Fibroblast of lung (primary cell): ENCODE measurements at regions not wholly inside any gene's neighbourhood (a gene's known extent, or its start where the extent isn't known, plus 50 kb on each side); places are given as distances from the start of the nearest gene placed in this dataset.
"Not testable (repeated sequence)": the region's sequence is repeated elsewhere in the genome, so short reads cannot be mapped to it uniquely, and the experiment has no call there.

Experiments
- DNase-seq, 2 donors: peaks; one replicate each; pipeline versions ENCODE4 v3.0.0 to v3.0.0-alpha.2; 2010; ENCODE audit warnings: low read depth in 2 of 2
- H2AFZ ChIP-seq: 2 replicates; pipeline ENCODE4 v1.5.1; 2012; ENCODE audit warnings: low read length, control low read depth, inconsistent platforms
- H3K27ac ChIP-seq: 2 replicates; pipeline ENCODE4 v1.5.1; 2011; ENCODE audit warnings: low read length, control low read depth; ENCODE audit not compliant: insufficient read depth
- H3K27me3 ChIP-seq: 2 replicates; pipeline ENCODE4 v1.5.1; 2011; ENCODE audit warnings: mild to moderate bottlenecking, low read length; ENCODE audit not compliant: control insufficient read depth, insufficient read depth
- H3K36me3 ChIP-seq: 2 replicates; pipeline ENCODE4 v1.5.1; 2011; ENCODE audit warnings: low read length; ENCODE audit not compliant: control insufficient read depth, insufficient read depth
- H3K4me1 ChIP-seq: 2 replicates; pipeline ENCODE4 v1.5.1; 2011; ENCODE audit warnings: low read length; ENCODE audit not compliant: control insufficient read depth, insufficient read depth; ENCODE audit errors: extremely low read depth
- H3K4me2 ChIP-seq: 2 replicates; pipeline ENCODE4 v1.5.1; 2011; ENCODE audit warnings: low read length, control low read depth; ENCODE audit not compliant: insufficient read depth; ENCODE audit errors: extremely low read depth
- H3K4me3 ChIP-seq, 4 experiments: fragments of 200-600 bp in 1 of 4; sonication (generic) in 1 of 4; replicated peaks in 1 of 4; 2 replicates each; pipeline ENCODE4 v1.5.1; 2011 to 2016; ENCODE audit warnings: low read length in 4 of 4, low read depth in 3 of 4, mild to moderate bottlenecking in 3 of 4, control low read depth in 2 of 4, inconsistent platforms in 1 of 4, mixed read lengths in 1 of 4; ENCODE audit not compliant: insufficient read depth in 1 of 4; ENCODE audit errors: control extremely low read depth in 1 of 4
- H3K79me2 ChIP-seq: 2 replicates; pipeline ENCODE4 v1.5.1; 2012; ENCODE audit warnings: mild to moderate bottlenecking, low read length, inconsistent platforms; ENCODE audit not compliant: control insufficient read depth, insufficient read depth
- H3K9ac ChIP-seq: 2 replicates; pipeline ENCODE4 v1.5.1; 2011; ENCODE audit warnings: mild to moderate bottlenecking, low read length, control low read depth; ENCODE audit not compliant: insufficient read depth
- H3K9me3 ChIP-seq: 2 replicates; pipeline ENCODE4 v1.5.1; 2012; ENCODE audit warnings: low read depth, low read length; ENCODE audit not compliant: control insufficient read depth, insufficient read depth
- H4K20me1 ChIP-seq: 2 replicates; pipeline ENCODE4 v1.5.1; 2011; ENCODE audit warnings: low read length; ENCODE audit not compliant: control insufficient read depth, insufficient read depth; ENCODE audit errors: extremely low read depth
- CTCF ChIP-seq, 2 donors: IDR thresholded peaks in 1 of 2; conservative IDR thresholded peaks in 1 of 2; 1 replicate in 1 of 2; 2 replicates in 1 of 2; pipeline ENCODE4 v1.5.1; 2011 to 2012; ENCODE audit warnings: low read length in 2 of 2, control low read depth in 1 of 2, inconsistent platforms in 1 of 2, low read depth in 1 of 2, mild to moderate bottlenecking in 1 of 2
- EZH2 ChIP-seq: IDR thresholded peaks from 2 replicates; pipeline ENCODE4 v1.5.1; 2012; ENCODE audit warnings: low read length, control low read depth, mild to moderate bottlenecking; ENCODE audit errors: missing control alignments

- no peaks in the 10 kb centered on the region for H3K36me3 ChIP-seq
- no peak overlapping the region for H2AFZ ChIP-seq
- H3K27me3 ChIP-seq = no peaks in the 10 kb centered on the region
- no peak overlapping the region for H3K27ac ChIP-seq
- H3K9me3 ChIP-seq = no peaks in the 10 kb centered on the region
- no peak overlapping the region for H3K9ac ChIP-seq
- TF ChIP-seq EZH2 = no peak
- TF ChIP-seq CTCF (conservative IDR thresholded peaks at IDR 0.05 in 1 of 2, IDR thresholded peaks at IDR 0.05 in 1 of 2; ENCODE audit: low read depth in 1 of 2, low read length in 2 of 2) = no peak
- H4K20me1 ChIP-seq = no peaks in the 10 kb centered on the region
- no peak overlapping the region for H3K4me3 ChIP-seq
- DNase-seq = no peak
- no peaks in the 10 kb centered on the region for H3K4me1 ChIP-seq
- H3K79me2 ChIP-seq = no peaks in the 10 kb centered on the region
- no peak overlapping the region for H3K4me2 ChIP-seq
Measured at GRCh38 chr20:48377940-48378339, 449.9 kb downstream of the PREX1 start.

- Histone ChIP-seq H3K4me1 (no peaks in the 10 kb centered on the region), H3K36me3 (no peaks in the 10 kb centered on the region), H3K27ac (no peak overlapping the region), H3K4me3 (no peak overlapping the region), H3K79me2 (no peaks in the 10 kb centered on the region), H2AFZ (no peak overlapping the region), H4K20me1 (no peaks in the 10 kb centered on the region), H3K9ac (no peak overlapping the region), H3K4me2 (no peak overlapping the region), H3K27me3 (no peaks in the 10 kb centered on the region), H3K9me3 (no peaks in the 10 kb centered on the region)
- no peak for TF ChIP-seq CTCF (conservative IDR thresholded peaks at IDR 0.05 in 1 of 2, IDR thresholded peaks at IDR 0.05 in 1 of 2; ENCODE audit: low read depth in 1 of 2, low read length in 2 of 2)
- TF ChIP-seq EZH2 = no peak
- no peak for DNase-seq
Measured at GRCh38 chr20:48375804-48376203, 452.0 kb downstream of the PREX1 start.

- no peak for DNase-seq
- Histone ChIP-seq H3K9ac (no peak overlapping the region), H3K79me2 (no peaks in the 10 kb centered on the region), H3K4me3 (no peak overlapping the region), H3K27ac (no peak overlapping the region), H3K4me2 (no peak overlapping the region), H4K20me1 (no peaks in the 10 kb centered on the region), H3K27me3 (no peaks in the 10 kb centered on the region), H3K36me3 (no peaks in the 10 kb centered on the region), H3K9me3 (no peaks in the 10 kb centered on the region), H3K4me1 (no peaks in the 10 kb centered on the region), H2AFZ (no peak overlapping the region)
- TF ChIP-seq EZH2 (no peak), CTCF (conservative IDR thresholded peaks at IDR 0.05 in 1 of 2, IDR thresholded peaks at IDR 0.05 in 1 of 2; ENCODE audit: low read depth in 1 of 2, low read length in 2 of 2) (no peak)
Measured at GRCh38 chr20:48374991-48375595, 452.7 kb downstream of the PREX1 start.

GRCh38 chr20:48374031-48374907 lies 453.5 kb downstream of the PREX1 start:
- not testable (repeated sequence) for H3K4me2 ChIP-seq, H3K9ac ChIP-seq, H3K27me3 ChIP-seq, H3K9me3 ChIP-seq, H3K36me3 ChIP-seq, H3K4me1 ChIP-seq, H3K79me2 ChIP-seq, H3K4me3 ChIP-seq, H3K27ac ChIP-seq, H4K20me1 ChIP-seq, H2AFZ ChIP-seq
- DNase-seq = peak; percentile 6 to 17
